PC-9 (cell line): ENCODE measurements at regions not wholly inside any gene's neighbourhood (a gene's known extent, or its start where the extent isn't known, plus 50 kb on each side); places are given as distances from the start of the nearest gene placed in this dataset.

Experiments
- EZH2 ChIP-seq: fragments of 200-600 bp; sonication (generic); IDR thresholded peaks from 2 replicates; pipeline ENCODE4 v1.8.0; 2017; ENCODE audit warnings: antibody characterized with exemption, low read depth
- TF ChIP-seq, protein P1 (sequence below): fragments of 200-600 bp; sonication (generic); conservative IDR thresholded peaks from 2 replicates; pipeline ENCODE4 v1.6.1; 2017; ENCODE audit warnings: mixed run types, antibody characterized with exemption, mild to moderate bottlenecking, moderate library complexity

DNA sequence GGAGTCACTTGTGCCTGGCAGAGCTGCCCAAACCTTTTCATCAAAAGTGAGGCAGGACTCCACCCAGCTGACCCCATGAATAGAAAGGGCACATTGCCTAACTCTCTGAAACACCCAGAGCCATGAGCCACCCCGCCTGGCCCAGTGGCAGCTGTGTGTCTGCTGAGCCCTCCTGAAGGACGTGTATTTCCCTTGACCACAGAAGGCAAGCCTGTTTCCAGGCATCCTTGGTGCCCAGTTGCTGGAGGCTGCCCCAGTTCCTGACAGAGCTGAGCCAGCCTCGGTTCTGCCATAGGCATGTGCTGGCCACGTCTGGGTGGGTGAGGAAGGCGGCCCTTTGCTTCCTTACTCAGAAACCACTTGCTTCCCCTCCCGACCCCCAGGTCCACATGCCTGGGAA is 124.7 kb upstream of the GLI2 start:
- TF ChIP-seq, protein P1, sequence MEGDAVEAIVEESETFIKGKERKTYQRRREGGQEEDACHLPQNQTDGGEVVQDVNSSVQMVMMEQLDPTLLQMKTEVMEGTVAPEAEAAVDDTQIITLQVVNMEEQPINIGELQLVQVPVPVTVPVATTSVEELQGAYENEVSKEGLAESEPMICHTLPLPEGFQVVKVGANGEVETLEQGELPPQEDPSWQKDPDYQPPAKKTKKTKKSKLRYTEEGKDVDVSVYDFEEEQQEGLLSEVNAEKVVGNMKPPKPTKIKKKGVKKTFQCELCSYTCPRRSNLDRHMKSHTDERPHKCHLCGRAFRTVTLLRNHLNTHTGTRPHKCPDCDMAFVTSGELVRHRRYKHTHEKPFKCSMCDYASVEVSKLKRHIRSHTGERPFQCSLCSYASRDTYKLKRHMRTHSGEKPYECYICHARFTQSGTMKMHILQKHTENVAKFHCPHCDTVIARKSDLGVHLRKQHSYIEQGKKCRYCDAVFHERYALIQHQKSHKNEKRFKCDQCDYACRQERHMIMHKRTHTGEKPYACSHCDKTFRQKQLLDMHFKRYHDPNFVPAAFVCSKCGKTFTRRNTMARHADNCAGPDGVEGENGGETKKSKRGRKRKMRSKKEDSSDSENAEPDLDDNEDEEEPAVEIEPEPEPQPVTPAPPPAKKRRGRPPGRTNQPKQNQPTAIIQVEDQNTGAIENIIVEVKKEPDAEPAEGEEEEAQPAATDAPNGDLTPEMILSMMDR = no peak
- TF ChIP-seq EZH2 = no peak
